ENCODE measurements at regions not wholly inside any gene's neighbourhood (a gene's known extent, or its start where the extent isn't known, plus 50 kb on each side); places are given as distances from the start of the nearest gene placed in this dataset.

GRCh38 chr4:59968796-59969195, 1231.3 kb upstream of the ADGRL3 start:
- TF ChIP-seq EZH2 (IDR thresholded peaks at IDR 0.05; ENCODE audit: insufficient read depth, poor library complexity, severe bottlenecking) = no peak
- no peak for TF ChIP-seq EZH2phosphoT487 (IDR thresholded peaks at IDR 0.05; ENCODE audit: insufficient read depth, low read depth)

All from GM23248 (cell line).